GM19468 (cell line): ENCODE measurements at regions not wholly inside any gene's neighbourhood (a gene's known extent, or its start where the extent isn't known, plus 50 kb on each side); places are given as distances from the start of the nearest gene placed in this dataset.

ENCODE experiments used
- ATAC-seq: cut with Tn5 transposase; IDR thresholded peaks from one replicate; pipeline ENCODE4 v1.9.1; 2021; ENCODE audit warnings: mild to moderate bottlenecking, moderate library complexity, moderate number of reproducible peaks; ENCODE audit not compliant: unreplicated experiment; ENCODE audit errors: extremely low read depth

DNA sequence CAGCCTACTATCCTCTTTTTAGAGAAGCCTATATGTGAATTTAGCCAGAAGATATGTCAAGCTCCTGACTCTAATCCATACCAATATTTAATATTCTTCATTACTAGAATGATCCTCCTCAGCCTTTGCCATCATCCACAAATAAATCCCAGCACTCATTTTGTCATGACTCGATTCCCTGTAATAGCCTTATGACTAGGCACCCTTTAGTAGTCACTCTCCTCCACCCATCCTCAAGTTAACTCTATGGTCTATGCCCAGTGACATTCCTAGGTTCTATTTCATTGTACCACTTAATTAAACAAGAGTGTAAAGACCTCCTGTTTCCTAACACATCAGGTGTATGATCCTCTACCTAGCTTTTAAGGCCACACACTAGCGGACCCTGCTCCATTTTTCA lies 450.4 kb upstream of the CITED2 start:
- ATAC-seq = no peak

DNA sequence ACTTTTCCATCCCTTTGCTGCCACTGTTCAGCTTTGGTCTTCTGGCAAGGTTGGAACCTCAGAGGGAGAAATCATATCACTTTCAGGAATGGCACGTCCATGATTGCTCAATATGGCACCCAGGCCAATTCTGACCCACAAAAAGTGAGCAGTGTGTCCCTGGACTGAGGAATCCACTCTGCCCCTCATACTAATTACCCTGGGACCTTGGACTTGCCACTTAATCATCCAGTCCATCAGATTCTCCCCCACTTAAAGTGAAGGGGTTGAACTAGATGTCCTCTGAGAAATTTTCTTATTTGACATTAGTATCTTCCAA lies 449.3 kb upstream of the CITED2 start:
- no peak for ATAC-seq

DNA sequence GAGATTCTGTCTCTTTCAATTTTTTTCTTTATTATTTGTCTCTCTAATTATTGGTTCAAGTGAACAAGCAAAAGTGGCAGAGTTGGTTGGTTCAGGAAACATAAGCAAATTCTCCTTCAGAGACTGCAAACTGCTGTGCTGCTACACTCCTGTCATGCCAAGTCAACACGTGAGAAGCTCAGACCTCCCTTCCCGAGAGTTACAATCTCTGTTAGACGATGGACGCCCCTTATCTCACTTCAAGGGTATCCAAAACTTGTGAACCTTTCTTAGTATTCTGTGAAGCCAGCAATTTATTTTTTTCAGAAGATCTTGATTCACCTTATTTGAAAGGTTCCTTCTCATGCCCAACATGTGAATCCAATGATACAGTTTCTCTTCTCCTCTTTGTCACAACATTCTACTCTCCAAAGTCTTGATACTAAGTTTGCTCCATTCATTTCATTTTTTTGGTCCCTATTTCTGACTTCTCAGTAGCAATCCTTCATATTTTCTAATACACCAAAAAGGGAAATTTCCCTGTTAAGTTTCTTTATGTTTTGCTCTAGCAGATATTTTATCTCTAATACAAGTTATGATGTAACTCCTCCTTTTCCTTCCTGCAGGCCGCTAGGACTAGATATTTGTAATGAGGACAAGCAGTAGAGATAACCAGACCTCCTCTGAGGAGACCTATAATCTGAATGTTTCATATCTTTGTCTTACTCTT lies 448.8 kb upstream of the CITED2 start:
- ATAC-seq = no peak

DNA sequence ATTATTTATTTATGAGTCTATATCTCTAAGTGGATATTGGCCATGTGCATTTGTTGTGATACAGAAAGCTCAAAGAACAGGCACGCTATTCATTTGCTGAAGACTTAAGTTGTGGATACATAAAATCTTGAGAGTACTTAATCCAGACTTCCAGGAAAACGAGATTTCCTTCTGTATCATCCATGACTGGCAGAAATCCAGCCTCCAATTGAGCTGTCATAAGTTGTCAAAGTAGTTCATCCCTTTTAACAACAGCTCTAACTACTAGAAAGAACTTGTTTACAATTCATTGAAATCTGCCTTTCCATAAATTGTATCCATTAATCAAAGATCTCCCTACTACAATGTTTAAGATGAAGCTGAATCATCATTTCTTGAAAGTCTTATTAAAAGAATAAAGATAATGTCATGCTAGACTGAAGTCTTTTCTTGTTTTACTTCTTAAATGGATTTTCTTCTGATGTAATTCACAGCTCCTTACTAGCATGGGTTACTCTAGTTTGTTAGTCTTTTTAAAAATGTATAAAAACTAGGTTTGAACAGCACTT lies 447.3 kb upstream of the CITED2 start:
- ATAC-seq = no peak

DNA sequence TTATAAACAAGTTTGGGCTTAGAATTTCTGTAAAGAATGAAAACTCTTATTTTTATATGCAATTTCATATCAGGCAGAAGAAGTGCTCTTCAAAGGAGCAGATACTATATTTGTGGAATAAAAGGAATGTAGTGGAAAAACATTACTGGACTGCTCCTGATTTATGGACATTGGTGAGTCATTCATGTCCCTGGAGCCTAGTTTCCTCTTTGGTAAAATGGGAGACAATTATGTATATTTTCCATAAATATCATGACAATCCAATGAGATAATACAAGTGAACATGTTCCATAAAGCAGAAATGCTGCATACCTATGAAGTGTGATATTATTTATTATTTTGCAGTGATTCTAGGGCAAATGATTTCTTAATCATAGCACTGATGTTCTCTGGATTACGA lies 445.8 kb upstream of the CITED2 start:
- no peak for ATAC-seq

DNA sequence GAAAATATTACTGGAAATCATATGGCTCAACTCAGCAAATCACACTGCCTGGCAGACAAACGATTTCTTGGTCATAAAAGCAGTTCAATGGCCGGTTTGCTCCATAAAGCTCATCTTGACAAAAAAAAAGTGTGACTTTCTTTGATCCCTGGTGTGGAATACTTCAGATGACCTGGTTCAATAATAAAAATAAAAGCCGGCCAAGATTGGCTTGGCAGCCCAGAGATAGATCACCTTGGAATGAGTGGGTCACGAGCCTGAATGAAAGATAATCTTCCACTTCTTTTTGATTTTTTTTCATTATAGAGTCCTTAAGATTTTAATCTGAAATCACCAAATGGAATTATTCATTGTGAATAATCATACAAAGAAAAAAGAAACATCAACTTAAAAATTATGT lies 445.3 kb upstream of the CITED2 start:
- no peak for ATAC-seq

DNA sequence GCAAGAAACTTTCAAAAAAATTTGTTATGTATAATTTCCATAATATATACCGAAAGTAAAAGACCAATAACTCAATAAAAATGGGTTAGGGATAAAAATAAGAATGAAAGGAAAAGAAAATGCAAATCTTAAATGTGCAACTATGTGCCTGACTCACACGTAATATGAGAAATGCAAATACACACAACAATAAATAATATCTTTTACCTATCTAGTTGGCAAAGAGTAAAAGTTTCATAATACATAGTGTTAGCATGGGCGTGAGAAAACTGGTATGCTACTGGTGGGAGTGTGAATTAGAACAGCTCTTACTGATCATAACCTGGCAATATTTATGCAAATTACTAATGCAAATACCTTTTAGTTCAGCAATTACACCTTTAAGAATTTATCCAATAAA lies 438.5 kb upstream of the CITED2 start:
- ATAC-seq = no peak

DNA sequence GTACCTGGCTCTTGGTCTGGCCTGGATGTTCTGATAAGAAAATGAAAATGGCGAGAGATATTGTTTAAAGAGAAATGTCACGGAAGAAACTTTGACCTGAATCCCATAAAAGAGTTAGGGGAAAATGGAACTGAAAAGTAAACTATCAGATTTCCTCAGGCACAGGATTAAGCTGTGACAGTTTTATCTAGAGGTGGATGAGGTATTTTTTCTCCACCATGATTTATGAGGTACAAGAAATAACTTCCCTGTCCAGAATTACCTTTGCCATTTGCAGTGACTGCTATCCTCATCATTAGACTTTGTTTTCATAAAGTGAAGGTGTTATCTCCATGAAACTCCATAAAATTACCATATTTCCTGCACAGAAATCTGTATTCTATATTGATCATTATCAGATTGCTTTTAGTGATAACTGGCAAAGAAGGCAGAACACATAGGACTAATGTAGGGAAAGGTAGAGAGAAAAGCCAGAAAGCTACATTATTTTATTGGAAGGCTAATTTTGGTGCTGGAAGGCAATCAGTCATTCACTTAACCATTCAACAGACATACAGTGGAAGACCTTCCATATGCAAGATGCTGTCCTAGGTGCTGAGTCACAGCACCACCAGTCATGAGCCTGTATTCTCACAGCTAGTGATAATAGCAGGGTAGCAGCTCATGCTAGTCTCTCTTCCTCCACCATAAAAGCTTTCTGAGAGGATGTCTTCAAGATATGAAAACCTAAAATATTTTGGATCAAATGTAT lies 427.3 kb upstream of the CITED2 start:
- ATAC-seq = no peak

DNA sequence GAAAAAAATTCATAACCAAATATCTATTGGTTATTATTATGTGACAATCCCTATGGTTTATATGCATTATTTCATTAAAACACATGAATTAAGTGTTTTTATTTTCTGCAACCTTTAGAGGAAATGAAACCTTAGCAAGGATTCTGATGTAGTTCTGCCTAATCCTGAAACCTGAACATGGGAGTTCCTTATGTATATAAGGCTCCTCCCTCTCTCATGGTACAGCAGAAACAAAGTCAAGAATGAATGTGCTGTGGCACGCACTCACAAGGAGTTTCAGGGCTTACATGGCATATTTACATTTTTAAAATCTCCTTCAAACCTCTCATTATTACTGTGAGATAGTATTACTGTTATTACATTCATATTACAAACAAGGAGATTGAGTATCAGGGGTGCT lies 426.4 kb upstream of the CITED2 start:
- ATAC-seq = peak; percentile 70

DNA sequence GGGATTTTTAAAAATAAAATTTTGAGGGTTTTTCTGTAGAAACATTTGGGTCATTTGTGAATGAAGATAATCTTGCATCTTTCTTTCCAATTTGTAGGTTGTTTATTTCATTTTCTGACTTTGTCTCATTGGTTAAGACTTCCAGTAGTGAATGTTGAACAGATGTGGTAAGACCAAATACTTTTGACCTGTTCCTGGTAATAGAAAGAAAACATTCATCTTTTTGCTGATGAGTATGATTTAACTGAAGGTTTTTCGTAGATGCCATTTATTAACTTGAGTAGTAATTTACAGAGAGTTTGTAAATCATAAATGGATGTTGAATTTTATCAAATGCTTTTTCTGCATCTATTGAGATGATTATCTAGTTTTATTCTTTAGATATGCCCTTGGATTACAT lies 416.1 kb upstream of the CITED2 start:
- no peak for ATAC-seq

DNA sequence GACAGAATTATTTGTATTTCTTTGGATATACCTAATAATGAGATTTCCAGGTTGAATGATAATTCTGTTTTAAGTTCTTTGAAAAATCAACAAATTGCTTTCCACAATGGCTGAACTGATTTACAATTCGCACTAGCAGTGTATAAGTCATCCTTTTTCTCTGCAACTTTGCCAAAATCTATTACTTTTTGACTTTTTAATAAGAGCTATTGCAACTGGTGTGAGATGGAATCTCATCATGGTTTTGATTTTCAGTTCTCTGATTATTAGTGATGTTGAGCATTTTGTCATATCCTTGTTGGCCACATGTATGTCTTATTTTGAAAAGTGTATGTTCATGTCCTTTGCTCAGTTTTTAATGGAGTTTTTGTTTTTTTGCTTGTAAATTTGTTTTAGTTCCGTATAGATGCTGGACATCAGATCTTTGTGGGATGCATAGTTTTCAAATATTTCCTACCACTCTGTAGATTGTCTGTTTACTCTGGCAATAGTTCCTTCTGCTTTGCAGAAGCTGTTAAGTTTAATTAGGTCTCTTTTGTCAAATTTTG lies 409.8 kb upstream of the CITED2 start:
- no peak for ATAC-seq

DNA sequence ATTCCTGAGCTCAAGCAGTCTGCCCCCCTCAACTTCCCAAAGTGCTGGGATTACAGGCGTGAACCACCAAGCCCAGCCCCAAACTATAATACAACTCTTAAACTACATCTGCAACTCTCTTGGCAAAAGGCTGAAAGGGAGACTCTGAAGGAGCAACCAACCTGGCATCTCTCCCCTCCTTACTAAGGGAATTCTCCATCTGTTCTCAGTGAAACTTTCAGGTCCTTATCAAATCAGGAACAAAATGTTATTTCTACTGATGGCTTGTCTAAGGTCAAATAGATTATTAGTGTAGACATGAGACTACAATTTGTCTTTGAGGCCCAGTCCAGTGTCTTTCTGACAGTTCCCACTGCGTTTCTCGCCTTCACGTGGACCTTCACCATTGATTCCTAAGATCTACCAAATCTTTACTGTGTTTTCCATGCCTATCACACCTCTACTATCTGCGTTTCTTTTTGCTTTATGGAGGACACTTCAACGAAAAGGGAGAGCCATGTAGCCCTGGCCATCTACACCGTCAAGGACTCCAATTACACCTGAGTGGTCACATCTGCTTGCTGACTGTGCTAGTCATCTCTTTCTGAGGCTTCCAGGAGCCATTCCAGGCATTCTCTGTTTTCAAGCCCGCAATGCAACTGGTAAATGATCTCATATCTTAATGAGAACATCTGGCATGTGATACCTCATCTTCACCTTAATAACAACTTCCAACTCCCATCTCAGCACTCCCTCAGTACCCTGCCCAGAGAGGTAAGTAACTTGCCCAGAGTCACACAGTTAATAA lies 405.7 kb upstream of the CITED2 start:
- ATAC-seq = no peak

DNA sequence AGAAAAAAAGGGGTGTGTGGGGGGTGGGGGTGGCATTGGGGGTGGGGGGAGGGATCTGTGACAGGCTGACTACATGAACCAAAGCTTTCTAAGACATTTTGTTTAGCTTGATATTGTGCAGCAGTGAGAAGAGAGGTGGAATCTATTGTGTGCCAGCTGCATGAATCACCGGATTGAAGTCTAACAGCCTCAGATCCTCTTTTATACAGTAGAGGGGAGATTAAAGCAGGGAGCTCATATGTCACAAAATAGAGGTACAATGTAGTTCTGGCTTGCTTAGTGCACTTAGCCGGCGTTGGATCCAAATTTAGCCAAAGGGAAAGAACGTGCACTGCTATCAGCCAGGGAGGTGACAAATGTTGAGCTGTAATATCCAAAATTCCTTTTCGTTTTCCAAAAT lies 404.2 kb upstream of the CITED2 start:
- ATAC-seq = no peak

DNA sequence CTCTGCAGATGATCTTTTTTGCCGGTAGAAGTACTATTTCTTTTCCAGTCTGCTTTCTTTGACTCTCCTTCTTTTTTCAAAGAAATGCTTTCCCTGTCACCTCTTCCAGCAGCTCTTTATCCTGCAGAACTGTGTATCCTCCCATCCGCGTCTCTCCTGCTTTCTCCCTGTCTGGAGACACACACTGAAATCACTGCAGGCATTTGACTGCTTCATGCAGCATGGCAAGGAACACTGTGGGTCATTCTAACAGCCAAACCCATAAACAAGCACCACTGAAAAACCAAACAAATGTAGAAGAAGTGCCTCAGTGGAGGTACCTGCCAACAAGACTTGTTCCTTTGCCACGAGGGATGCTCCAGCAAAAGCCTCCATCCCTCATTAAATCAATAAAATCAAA lies 403.7 kb upstream of the CITED2 start:
- no peak for ATAC-seq

DNA sequence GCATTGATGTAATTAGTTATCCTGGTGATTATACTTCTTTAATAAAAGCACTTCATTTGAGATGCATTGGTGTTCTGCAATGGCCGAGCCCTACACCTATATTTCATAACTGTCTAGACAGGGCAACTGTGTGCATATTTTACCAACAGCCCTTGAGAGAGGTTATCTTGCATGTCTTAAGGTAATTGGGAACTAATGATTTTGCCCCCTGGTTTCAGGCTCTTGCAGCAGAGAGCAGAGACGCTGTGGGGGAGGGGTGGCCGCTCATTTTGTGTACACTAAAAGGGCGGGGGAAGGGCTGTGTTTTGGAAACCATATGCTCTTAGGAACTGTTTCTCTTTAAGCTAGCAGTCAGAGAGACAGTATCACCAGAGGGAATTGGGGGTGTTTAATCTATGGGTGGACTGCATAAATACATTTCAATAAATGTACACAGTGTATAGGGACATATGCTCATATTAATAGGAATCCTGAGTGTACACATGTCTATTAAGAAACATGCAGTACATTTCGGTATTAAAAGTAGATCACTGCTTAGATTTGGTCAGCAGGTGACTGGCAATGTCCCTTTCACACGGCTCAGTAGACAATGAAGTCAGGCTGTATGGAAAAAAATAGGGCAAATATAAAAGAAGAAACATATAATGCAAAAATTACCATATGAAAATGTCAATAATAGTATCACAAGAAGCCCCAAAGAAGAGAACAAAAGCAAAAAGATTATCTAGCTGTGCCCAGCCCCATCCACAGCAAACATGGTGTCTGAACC lies 402.9 kb upstream of the CITED2 start:
- ATAC-seq = no peak

DNA sequence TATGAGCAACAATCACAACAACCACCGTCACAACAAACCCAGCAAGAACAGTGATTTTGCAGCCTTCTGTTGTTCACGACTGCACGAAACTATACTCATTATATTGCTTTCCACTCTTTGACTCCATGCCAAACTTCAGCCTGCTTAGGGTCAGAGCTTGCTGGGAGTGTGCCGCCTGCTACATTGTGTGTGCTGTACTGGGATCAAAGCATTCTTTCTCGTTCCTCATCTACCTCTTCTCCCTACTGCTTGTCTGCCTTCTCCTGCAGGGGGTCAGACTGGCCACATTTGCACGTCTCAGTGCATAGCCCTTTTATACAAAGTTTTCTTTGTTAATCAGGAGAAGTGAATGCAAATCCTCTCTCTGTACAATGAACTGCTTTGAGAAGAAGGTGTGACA lies 401.6 kb upstream of the CITED2 start:
- no peak for ATAC-seq

DNA sequence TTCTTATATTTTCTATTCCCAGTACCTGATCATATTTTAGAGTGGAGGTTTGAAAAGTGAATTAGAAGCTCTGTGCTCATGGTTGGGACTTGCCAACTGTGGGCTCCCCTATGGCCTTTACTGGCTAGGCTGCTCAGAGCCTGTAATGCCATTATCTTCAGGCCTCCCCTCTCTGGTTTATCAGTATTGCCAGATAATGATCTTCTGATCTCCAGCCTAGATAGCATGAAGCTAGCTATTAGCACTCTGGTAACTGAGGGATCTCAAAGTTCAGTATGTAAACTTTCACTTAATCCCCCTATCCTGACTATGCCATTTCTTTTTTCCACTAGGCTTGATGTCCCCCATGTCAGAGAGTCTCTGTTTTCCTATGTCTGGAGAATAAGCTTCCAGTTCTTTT lies 393.7 kb upstream of the CITED2 start:
- ATAC-seq = no peak

DNA sequence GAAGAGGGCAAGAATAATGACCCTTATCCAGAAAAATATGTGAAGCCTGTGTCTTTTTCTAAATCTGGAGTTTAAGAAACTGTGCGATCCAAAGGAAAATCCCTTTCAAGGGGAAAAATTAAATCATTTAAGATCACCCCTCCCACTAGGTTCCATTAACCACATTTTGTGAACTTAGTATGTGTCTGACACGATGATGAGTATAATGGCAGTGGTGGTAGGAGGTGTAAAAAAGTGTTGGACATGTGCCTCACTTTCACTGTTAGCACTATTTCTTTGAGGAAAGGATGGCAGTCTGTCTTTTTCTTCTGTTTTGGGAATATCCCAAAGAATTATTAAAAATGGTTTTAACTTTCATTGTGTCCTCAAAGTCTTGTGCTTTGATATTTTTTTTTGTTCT lies 392.3 kb upstream of the CITED2 start:
- no peak for ATAC-seq

DNA sequence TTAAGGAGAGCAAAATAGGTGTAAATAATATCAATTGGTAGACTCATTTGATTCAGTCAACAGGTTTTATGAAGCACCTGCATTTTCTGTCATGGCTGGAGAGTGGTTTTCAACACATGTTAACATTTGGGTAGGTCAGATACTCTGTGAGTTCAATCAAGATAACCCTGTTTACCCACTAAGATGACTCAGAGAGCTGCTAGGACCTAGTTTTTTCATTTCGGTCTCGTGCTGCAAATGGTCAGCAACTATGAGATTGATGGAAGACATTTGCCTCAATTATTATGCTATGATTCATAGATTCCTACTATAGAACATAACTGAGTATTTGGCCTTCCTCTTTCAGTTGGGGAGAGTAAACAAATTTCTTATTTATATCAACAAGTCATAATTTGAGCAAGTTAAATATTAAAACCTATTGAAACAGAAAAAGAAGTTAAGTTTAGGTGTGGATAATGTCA lies 391.4 kb upstream of the CITED2 start:
- ATAC-seq = no peak

DNA sequence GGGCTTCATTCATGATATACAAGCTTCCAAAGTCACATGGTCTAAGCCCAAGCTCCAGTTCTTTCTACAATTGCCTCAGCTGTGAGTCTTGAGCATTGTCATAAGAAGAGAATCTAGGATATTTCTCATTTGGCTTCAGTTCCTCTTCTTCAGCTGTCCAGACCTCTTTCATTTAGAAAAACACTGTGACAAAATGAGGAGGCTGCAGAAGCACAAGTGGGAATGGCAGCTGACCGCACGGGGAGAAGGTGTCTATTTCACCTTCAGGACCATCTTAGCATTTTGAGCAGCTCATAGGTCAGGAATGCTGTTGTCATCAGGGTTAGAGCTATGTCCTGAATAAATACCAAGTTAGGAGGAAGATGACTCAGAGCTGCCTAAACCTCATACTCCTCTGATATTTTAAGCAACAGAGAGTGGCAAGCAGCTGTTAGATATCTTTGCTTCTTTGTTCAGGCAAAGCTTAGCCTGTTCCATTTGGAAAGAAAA lies 390.1 kb upstream of the CITED2 start:
- ATAC-seq = peak; percentile 75
